GM18505 (cell line): ENCODE measurements at regions not wholly inside any gene's neighbourhood (a gene's known extent, or its start where the extent isn't known, plus 50 kb on each side); places are given as distances from the start of the nearest gene placed in this dataset.

Experiments
- ATAC-seq: cut with Tn5 transposase; IDR thresholded peaks from one replicate; pipeline ENCODE4 v1.9.1; 2021; ENCODE audit not compliant: unreplicated experiment
- POLR2A ChIP-seq: IDR thresholded peaks from 4 replicates; pipeline ENCODE4 v1.6.1; 2011; ENCODE audit warnings: borderline replicate concordance; ENCODE audit not compliant: insufficient read depth, insufficient read length; ENCODE audit errors: extremely low read depth

GRCh38 chr6:44527583-44528369 is 140.3 kb downstream of the CDC5L start:
- TF ChIP-seq POLR2A: no peak
- no peak for ATAC-seq

GRCh38 chr6:44528370-44528644 is 140.8 kb downstream of the CDC5L start:
- ATAC-seq: no peak
- no peak for TF ChIP-seq POLR2A

- no peak for TF ChIP-seq POLR2A
- ATAC-seq: no peak
Observed at GRCh38 chr6:44528716-44529115, 141.2 kb downstream of the CDC5L start.

- no peak for TF ChIP-seq POLR2A
- no peak for ATAC-seq
Observed at GRCh38 chr6:44529146-44529905, 141.8 kb downstream of the CDC5L start.

- no peak for TF ChIP-seq POLR2A
- ATAC-seq: no peak
Observed at GRCh38 chr6:44530209-44530909, 142.9 kb downstream of the CDC5L start.

- no peak for TF ChIP-seq POLR2A
- no peak for ATAC-seq
Observed at GRCh38 chr6:44530910-44531234, 143.4 kb downstream of the CDC5L start.

- no peak for TF ChIP-seq POLR2A
- no peak for ATAC-seq
Observed at GRCh38 chr6:44531442-44532015, 144.0 kb downstream of the CDC5L start.

- ATAC-seq: no peak
- TF ChIP-seq POLR2A: no peak
Observed at GRCh38 chr6:44533421-44533820, 145.9 kb downstream of the CDC5L start.

GRCh38 chr6:44534291-44534690 is 146.8 kb downstream of the CDC5L start:
- ATAC-seq: no peak
- TF ChIP-seq POLR2A: no peak

- TF ChIP-seq POLR2A: no peak
Observed at GRCh38 chr6:44535446-44535845, 147.9 kb downstream of the CDC5L start.

GRCh38 chr6:44535967-44536366 is 148.5 kb downstream of the CDC5L start:
- no peak for ATAC-seq

More at GRCh38 chr6:44535446-44535845, 147.9 kb downstream of the CDC5L start:
- ATAC-seq: no peak

GRCh38 chr6:44537306-44538049 is 150.0 kb downstream of the CDC5L start:
- no peak for TF ChIP-seq POLR2A
- no peak for ATAC-seq

More at GRCh38 chr6:44535967-44536366, 148.5 kb downstream of the CDC5L start:
- TF ChIP-seq POLR2A: no peak
